DND-41 (cell line): ENCODE measurements at regions not wholly inside any gene's neighbourhood (a gene's known extent, or its start where the extent isn't known, plus 50 kb on each side); places are given as distances from the start of the nearest gene placed in this dataset.

Experiments used
- ATAC-seq: fragments of 200-7000 bp; cut with Tn5 transposase; 3 replicates; pipeline ENCODE4 v1.9.1; 2021; ENCODE audit warnings: low read depth; ENCODE audit not compliant: insufficient read depth
- DNase-seq: peaks from one replicate; pipeline ENCODE4 v3.0.0-alpha.2; 2020
- H2AFZ ChIP-seq: 2 replicates; pipeline ENCODE4 v1.6.0; 2012; ENCODE audit warnings: low read depth, low read length
- H3K27ac ChIP-seq: 2 replicates; pipeline ENCODE4 v1.5.1; 2012; ENCODE audit warnings: low read length, inconsistent platforms
- H3K27me3 ChIP-seq: fragments of 200-600 bp; sonication (generic); 2 replicates; pipeline ENCODE4 v1.6.0; 2012; ENCODE audit warnings: low read length, mild to moderate bottlenecking, inconsistent platforms; ENCODE audit not compliant: insufficient read depth, poor library complexity
- H3K36me3 ChIP-seq: 2 replicates; pipeline ENCODE4 v1.5.1; 2012; ENCODE audit warnings: low read length, inconsistent platforms; ENCODE audit not compliant: insufficient read depth
- H3K4me1 ChIP-seq: 2 replicates; pipeline ENCODE4 v1.5.1; 2012; ENCODE audit warnings: mild to moderate bottlenecking, low read length; ENCODE audit not compliant: insufficient read depth
- H3K4me2 ChIP-seq: 2 replicates; pipeline ENCODE4 v1.6.0; 2012; ENCODE audit warnings: mild to moderate bottlenecking, moderate library complexity, low read length, inconsistent platforms; ENCODE audit not compliant: insufficient read depth
- H3K4me3 ChIP-seq, 2 experiments: fragments of 200-600 bp in 1 of 2; shearing (Covaris generic) in 1 of 2; 2 replicates each; pipeline ENCODE4 v1.5.1; 2012 to 2016; ENCODE audit warnings: inconsistent platforms in 2 of 2, low read length in 2 of 2, mild to moderate bottlenecking in 2 of 2, low read depth in 1 of 2, moderate library complexity in 1 of 2
- H3K79me2 ChIP-seq: 2 replicates; pipeline ENCODE4 v1.6.0; 2012; ENCODE audit warnings: low read length, inconsistent platforms; ENCODE audit not compliant: insufficient read depth
- H3K9ac ChIP-seq: 2 replicates; pipeline ENCODE4 v1.6.0; 2012; ENCODE audit warnings: low read depth, mild to moderate bottlenecking, inconsistent platforms, low read length, moderate library complexity
- H3K9me3 ChIP-seq: 2 replicates; pipeline ENCODE4 v1.5.1; 2012; ENCODE audit warnings: low read length, moderate library complexity, mild to moderate bottlenecking, inconsistent platforms; ENCODE audit not compliant: insufficient read depth, severe bottlenecking
- H4K20me1 ChIP-seq: 2 replicates; pipeline ENCODE4 v1.6.0; 2012; ENCODE audit warnings: low read length; ENCODE audit not compliant: insufficient read depth
- EZH2 ChIP-seq: IDR thresholded peaks from 3 replicates; pipeline ENCODE4 v1.6.1; 2012; ENCODE audit warnings: borderline replicate concordance, low read depth, mild to moderate bottlenecking, moderate library complexity, low read length, inconsistent platforms; ENCODE audit not compliant: severe bottlenecking
- TF ChIP-seq, protein P1 (sequence below): IDR thresholded peaks from 2 replicates; pipeline ENCODE4 v1.5.1; 2012; ENCODE audit warnings: borderline replicate concordance, low read length, moderate library complexity, mild to moderate bottlenecking; ENCODE audit not compliant: poor library complexity, severe bottlenecking; ENCODE audit errors: extremely low read depth

- Histone ChIP-seq H3K36me3 (no peaks in the 10 kb centered on the region), H4K20me1 (no peaks in the 10 kb centered on the region), H3K4me2 (no peak overlapping the region), H2AFZ (no peak overlapping the region), H3K9ac (no peak overlapping the region), H3K9me3 (no peaks in the 10 kb centered on the region), H3K27ac (no peak overlapping the region), H3K4me3 (no peak overlapping the region), H3K4me1 (no peaks in the 10 kb centered on the region), H3K27me3 (no peaks in the 10 kb centered on the region), H3K79me2 (no peaks in the 10 kb centered on the region)
- DNase-seq (no peak), ATAC-seq (no peak)
- TF ChIP-seq, protein P1, sequence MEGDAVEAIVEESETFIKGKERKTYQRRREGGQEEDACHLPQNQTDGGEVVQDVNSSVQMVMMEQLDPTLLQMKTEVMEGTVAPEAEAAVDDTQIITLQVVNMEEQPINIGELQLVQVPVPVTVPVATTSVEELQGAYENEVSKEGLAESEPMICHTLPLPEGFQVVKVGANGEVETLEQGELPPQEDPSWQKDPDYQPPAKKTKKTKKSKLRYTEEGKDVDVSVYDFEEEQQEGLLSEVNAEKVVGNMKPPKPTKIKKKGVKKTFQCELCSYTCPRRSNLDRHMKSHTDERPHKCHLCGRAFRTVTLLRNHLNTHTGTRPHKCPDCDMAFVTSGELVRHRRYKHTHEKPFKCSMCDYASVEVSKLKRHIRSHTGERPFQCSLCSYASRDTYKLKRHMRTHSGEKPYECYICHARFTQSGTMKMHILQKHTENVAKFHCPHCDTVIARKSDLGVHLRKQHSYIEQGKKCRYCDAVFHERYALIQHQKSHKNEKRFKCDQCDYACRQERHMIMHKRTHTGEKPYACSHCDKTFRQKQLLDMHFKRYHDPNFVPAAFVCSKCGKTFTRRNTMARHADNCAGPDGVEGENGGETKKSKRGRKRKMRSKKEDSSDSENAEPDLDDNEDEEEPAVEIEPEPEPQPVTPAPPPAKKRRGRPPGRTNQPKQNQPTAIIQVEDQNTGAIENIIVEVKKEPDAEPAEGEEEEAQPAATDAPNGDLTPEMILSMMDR, result no peak
- no peak for TF ChIP-seq EZH2
Observed at GRCh38 chr11:128392259-128392658, 195.1 kb downstream of the ETS1 start.

- no peak for ATAC-seq
- Histone ChIP-seq H2AFZ (no peak overlapping the region), H3K36me3 (no peaks in the 10 kb centered on the region), H3K4me3 (no peak overlapping the region), H3K9me3 (no peaks in the 10 kb centered on the region), H3K79me2 (no peaks in the 10 kb centered on the region), H3K27ac (no peak overlapping the region), H3K4me1 (no peaks in the 10 kb centered on the region), H4K20me1 (no peaks in the 10 kb centered on the region), H3K27me3 (no peaks in the 10 kb centered on the region), H3K9ac (no peak overlapping the region), H3K4me2 (no peak overlapping the region)
- TF ChIP-seq, protein P1, result no peak
- no peak for TF ChIP-seq EZH2
- no peak for DNase-seq
Observed at GRCh38 chr11:128391811-128392210, 195.5 kb downstream of the ETS1 start.

DNA sequence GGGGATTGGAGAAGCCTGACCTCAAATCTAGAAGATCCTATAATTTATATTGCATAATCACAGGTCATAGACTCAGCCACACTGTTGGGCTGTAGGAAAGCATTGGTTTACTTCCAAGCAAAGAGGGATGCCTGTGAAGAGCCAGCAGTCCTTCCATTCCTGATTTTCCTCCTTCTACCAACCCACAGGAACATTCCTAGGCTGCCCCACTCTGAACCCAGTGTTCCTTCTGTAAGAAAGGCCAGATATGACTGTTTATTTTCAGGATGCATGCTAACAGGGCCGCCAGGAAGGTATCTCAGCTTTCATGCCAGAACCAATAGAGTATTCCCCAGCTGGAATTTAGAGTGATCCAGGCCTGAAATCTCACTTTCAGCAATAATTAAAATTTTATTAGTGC, 197.1 kb downstream of the ETS1 start:
- ATAC-seq, result no peak
- no peaks in the 10 kb centered on the region for H3K36me3 ChIP-seq
- no peak overlapping the region for H3K4me3 ChIP-seq
- no peaks in the 10 kb centered on the region for H4K20me1 ChIP-seq
- no peaks in the 10 kb centered on the region for H3K27me3 ChIP-seq
- no peak overlapping the region for H3K9ac ChIP-seq
- no peak for TF ChIP-seq EZH2
- TF ChIP-seq, protein P1, result no peak
- H3K79me2 ChIP-seq, result no peaks in the 10 kb centered on the region
- H3K4me1 ChIP-seq, result no peaks in the 10 kb centered on the region
- H3K27ac ChIP-seq, result no peak overlapping the region
- no peak overlapping the region for H2AFZ ChIP-seq
- no peak overlapping the region for H3K4me2 ChIP-seq
- DNase-seq, result no peak
- H3K9me3 ChIP-seq, result no peaks in the 10 kb centered on the region

DNA sequence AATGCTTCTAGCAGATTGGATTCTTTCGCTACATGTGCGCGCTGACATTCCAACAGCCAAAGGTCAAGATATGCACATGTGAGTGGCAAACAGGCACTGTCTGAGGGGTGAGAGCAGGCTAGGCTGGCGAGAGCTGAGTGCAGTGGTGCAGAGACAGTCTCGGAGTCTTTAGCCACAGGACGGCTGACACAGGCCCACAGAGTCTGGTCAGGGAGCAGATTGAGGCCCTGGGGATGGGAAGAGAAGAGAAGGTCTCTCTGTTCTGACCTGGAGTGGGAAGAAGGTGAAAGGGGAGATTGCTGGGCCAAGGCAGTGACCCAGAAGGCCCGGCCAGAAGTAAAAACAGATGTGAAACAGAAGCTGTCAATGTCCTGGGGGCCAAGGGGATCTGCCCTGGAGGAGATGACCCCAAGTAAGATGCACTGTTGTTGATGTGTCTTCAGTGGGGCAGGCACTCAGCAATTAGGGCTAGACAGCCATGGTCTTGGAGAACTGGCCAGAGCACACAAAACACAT, 197.8 kb downstream of the ETS1 start:
- Histone ChIP-seq H3K36me3 (no peaks in the 10 kb centered on the region), H4K20me1 (no peaks in the 10 kb centered on the region), H3K4me2 (no peak overlapping the region), H3K4me3 (no peak overlapping the region), H3K27ac (no peak overlapping the region), H3K9me3 (no peaks in the 10 kb centered on the region), H3K9ac (no peak overlapping the region), H3K4me1 (no peaks in the 10 kb centered on the region), H2AFZ (no peak overlapping the region), H3K79me2 (no peaks in the 10 kb centered on the region), H3K27me3 (no peaks in the 10 kb centered on the region)
- TF ChIP-seq EZH2, result no peak
- TF ChIP-seq, protein P1, result no peak
- no peak for DNase-seq
- ATAC-seq, result no peak
